LNCAP (cell line): ENCODE measurements at regions not wholly inside any gene's neighbourhood (a gene's known extent, or its start where the extent isn't known, plus 50 kb on each side); places are given as distances from the start of the nearest gene placed in this dataset.

ENCODE experiments used
- CTCF ChIP-seq: fragments of 450-650 bp; IDR thresholded peaks from 2 replicates; pipeline ENCODE4 v1.5.1; 2017; ENCODE audit warnings: mild to moderate bottlenecking

DNA sequence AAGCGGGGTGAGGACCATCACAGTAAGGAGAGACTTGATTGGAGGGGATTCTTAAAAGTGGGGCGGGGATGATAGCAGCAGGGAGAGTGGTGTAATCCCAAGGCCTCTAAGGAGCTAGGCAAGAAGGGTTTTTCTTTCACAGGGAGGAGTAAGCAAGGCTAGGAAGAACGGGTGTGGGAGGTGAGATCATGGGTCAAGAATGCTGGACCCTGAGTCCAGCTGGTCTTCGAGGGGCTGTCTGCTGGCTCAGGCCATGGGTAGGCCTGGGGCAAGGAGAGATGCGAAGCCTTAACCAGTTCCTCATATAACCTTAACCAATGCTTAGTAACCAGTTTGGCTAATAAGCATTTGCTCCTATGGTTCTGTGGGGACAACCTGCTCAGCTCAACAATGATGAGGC lies 599.1 kb downstream of the NPHP4 start:
- TF ChIP-seq CTCF, result no peak

DNA sequence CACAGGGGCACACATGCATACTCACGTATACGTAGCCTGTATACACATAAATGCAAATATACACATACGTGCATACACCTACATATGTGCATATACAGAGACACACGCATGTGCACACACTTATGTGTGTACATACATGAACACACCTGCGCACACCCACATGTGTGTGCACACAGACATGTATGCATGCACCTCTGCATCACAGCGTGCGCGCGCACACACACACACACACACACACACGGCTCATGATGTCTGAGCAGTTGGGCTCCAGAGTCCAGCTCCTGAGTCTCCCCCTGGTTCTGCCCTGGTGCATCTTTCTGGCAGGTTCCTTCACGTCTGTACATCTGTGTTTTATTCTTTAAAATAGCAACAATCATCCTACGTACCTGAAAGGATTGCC lies 600.5 kb downstream of the NPHP4 start:
- TF ChIP-seq CTCF, result no peak

DNA sequence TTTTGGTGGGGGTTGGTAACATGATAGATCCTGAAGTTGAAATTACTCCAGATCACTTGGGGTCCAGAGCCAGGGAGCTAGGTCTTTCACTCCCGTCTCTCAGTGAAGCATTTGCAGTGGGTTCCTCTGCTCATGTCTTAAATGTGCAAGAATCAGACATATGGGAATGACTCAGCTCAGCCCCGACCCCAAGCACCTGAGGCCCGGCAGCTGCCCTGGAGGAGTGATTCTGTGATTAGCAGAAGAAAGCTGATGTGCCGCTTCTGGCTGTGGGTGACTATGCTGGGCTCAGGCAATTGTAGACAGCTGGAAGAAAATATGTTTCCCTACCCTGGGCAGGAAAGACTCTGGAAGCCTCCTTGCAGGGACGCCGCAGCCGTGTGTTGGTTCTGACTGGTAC lies 601.7 kb downstream of the NPHP4 start:
- no peak for TF ChIP-seq CTCF

GRCh38 chr1:5389101-5389885 lies 602.9 kb downstream of the NPHP4 start:
- no peak for TF ChIP-seq CTCF

DNA sequence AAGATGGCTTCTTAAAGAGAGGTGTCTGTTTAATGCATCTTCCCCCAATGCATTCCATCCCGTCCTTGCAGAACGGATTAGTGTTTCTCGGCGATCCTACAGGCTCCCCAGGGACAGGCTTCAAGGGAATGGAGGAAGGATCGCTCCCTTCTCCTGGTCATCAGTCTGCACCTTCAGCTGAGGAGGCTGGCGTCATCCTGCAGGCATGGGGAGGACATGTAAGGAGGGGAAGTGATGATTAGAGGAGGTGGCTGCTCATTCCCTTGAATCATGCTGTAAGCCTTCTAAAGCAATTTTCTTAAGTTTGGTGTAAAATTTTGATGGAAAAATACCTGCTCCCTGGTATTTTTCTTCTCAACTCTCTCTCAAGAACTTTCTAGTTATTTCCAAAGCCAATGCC lies 603.6 kb downstream of the NPHP4 start:
- TF ChIP-seq CTCF, result no peak

- no peak for TF ChIP-seq CTCF
Measured at GRCh38 chr1:5386371-5386770, 605.9 kb downstream of the NPHP4 start.

GRCh38 chr1:5385956-5386355 lies 606.3 kb downstream of the NPHP4 start:
- no peak for TF ChIP-seq CTCF
